H1 (cell line): ENCODE measurements at regions not wholly inside any gene's neighbourhood (a gene's known extent, or its start where the extent isn't known, plus 50 kb on each side); places are given as distances from the start of the nearest gene placed in this dataset.

Experiments
- CHD7 ChIP-seq: fragments of 300-600 bp; sonication (generic); IDR thresholded peaks from 2 replicates; pipeline ENCODE4 v1.7.1; 2012; ENCODE audit warnings: low read length, moderate library complexity, mild to moderate bottlenecking, inconsistent platforms; ENCODE audit not compliant: insufficient replicate concordance

- no peak for TF ChIP-seq CHD7
These were observed 54.9 kb upstream of the MYRIP start (continued) for GRCh38 chr3:39754549-39754948.
